ENCODE measurements at regions not wholly inside any gene's neighbourhood (a gene's known extent, or its start where the extent isn't known, plus 50 kb on each side); places are given as distances from the start of the nearest gene placed in this dataset.

DNA sequence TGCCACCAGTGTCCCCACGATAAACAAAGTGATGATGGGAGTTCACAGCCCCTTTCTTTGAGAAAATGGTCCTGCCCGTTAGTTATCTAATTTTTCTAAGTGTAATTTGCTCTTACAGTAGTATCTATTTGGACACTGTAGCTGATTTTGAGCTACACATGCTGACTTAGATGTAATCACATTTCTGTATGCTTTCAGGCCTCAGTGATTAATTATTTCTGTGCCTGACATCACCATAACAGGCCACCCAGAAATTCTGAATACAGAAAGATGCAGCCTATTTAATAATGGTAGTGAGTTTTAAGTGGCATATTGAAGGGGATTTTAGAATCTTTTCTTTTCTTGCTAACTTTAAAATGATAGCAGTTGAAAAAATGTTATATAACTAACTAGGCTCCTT, 147.6 kb upstream of the ANXA10 start:
- peaks cover 49% of the 10 kb centered on the region for H3K9me3 ChIP-seq (ENCODE audit: low read length)

DNA sequence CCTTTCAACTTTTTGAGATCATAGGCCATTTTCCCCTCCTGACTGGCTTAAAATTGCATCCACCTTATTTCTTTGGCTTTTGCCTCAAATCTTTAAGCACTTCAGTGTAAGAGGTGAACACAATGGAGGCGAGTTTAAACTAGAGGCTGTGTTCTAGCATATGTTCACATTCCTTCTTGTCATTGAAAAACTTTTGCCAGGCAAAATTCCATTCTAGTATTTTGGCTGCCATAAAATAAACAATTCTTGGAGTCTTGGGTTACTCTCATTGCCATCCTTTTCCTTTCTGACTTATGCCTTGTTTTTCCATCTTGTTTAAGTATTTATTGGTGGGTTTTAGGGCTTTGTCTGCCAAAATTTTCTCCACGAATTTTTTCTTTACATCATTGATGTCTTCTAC, 137.3 kb upstream of the ANXA10 start:
- CTCF ChIA-PET (ENCODE audit: low intra/inter-chr PET ratio, low total read pairs) = no interaction called here
- Histone ChIP-seq H4K20me1 (ENCODE audit: insufficient read depth, low read length) (no peaks in the 10 kb centered on the region), H3K4me3 (replicated peaks in 1 of 3; ENCODE audit: insufficient read depth in 1 of 3, low read depth in 2 of 3, low read length in 3 of 3) (no peak overlapping the region), H3K27ac (ENCODE audit: extremely low read length, insufficient read depth, low read length) (no peak overlapping the region), H3K36me3 (replicated peaks in 1 of 2; ENCODE audit: control insufficient read depth in 1 of 2, insufficient read depth in 2 of 2, low read length in 2 of 2) (no peaks in the 10 kb centered on the region), H3K9ac (ENCODE audit: insufficient read depth, low read depth, low read length) (no peak overlapping the region), H3K4me1 (ENCODE audit: insufficient read depth, low read length) (no peaks in the 10 kb centered on the region), H3K79me2 (ENCODE audit: insufficient read depth, low read length) (no peaks in the 10 kb centered on the region), H2AFZ (ENCODE audit: low read length) (no peak overlapping the region), H3K4me2 (ENCODE audit: low read depth, low read length) (no peak overlapping the region), H3K27me3 (ENCODE audit: control insufficient read depth in 1 of 2, insufficient read depth in 2 of 2, low read length in 2 of 2) (no peaks in the 10 kb centered on the region), H3K9me3 (ENCODE audit: low read length) (peaks cover 92% of the 10 kb centered on the region)
- WGBS (ENCODE audit: low lambda C conversion rate) = 2% methylated on average over 2 of the region's 2 CpGs
- POLR2A ChIA-PET = no interaction called here
- ATAC-seq (no peak), DNase-seq (ENCODE audit: low spot score) (no peak), FAIRE-seq (no peak)
- intact Hi-C loops (cut with micrococcal nuclease; ENCODE audit: unreplicated experiment) (no loop called here), in situ Hi-C loops (cut with HindIII; ENCODE audit: extremely low pct_ligation_motif_present, low pct_unique_long_range_greater_than_20kb) (no loop called here)
- no TSS peak for BruUV-seq (replicated peaks)
- TF ChIP-seq, protein P1, sequence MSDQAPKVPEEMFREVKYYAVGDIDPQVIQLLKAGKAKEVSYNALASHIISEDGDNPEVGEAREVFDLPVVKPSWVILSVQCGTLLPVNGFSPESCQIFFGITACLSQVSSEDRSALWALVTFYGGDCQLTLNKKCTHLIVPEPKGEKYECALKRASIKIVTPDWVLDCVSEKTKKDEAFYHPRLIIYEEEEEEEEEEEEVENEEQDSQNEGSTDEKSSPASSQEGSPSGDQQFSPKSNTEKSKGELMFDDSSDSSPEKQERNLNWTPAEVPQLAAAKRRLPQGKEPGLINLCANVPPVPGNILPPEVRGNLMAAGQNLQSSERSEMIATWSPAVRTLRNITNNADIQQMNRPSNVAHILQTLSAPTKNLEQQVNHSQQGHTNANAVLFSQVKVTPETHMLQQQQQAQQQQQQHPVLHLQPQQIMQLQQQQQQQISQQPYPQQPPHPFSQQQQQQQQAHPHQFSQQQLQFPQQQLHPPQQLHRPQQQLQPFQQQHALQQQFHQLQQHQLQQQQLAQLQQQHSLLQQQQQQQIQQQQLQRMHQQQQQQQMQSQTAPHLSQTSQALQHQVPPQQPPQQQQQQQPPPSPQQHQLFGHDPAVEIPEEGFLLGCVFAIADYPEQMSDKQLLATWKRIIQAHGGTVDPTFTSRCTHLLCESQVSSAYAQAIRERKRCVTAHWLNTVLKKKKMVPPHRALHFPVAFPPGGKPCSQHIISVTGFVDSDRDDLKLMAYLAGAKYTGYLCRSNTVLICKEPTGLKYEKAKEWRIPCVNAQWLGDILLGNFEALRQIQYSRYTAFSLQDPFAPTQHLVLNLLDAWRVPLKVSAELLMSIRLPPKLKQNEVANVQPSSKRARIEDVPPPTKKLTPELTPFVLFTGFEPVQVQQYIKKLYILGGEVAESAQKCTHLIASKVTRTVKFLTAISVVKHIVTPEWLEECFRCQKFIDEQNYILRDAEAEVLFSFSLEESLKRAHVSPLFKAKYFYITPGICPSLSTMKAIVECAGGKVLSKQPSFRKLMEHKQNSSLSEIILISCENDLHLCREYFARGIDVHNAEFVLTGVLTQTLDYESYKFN (CRISPR knock-in tag; conservative IDR thresholded peaks at IDR 0.05) = no peak
- TF ChIP-seq MAZ (IDR thresholded peaks at IDR 0.05; ENCODE audit: borderline replicate concordance, low read depth, low read length) (no peak), MAZ (CRISPR knock-in tag; IDR thresholded peaks at IDR 0.05; ENCODE audit: low read depth) (no peak), ZNF713 (CRISPR knock-in tag; IDR thresholded peaks at IDR 0.05) (no peak)
- TF ChIP-seq, protein P2, sequence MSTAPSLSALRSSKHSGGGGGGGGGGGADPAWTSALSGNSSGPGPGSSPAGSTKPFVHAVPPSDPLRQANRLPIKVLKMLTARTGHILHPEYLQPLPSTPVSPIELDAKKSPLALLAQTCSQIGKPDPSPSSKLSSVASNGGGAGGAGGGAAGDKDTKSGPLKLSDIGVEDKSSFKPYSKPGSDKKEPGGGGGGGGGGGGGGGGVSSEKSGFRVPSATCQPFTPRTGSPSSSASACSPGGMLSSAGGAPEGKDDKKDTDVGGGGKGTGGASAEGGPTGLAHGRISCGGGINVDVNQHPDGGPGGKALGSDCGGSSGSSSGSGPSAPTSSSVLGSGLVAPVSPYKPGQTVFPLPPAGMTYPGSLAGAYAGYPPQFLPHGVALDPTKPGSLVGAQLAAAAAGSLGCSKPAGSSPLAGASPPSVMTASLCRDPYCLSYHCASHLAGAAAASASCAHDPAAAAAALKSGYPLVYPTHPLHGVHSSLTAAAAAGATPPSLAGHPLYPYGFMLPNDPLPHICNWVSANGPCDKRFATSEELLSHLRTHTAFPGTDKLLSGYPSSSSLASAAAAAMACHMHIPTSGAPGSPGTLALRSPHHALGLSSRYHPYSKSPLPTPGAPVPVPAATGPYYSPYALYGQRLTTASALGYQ (CRISPR knock-in tag; IDR thresholded peaks at IDR 0.05) = no peak
- TF ChIP-seq, protein P3, sequence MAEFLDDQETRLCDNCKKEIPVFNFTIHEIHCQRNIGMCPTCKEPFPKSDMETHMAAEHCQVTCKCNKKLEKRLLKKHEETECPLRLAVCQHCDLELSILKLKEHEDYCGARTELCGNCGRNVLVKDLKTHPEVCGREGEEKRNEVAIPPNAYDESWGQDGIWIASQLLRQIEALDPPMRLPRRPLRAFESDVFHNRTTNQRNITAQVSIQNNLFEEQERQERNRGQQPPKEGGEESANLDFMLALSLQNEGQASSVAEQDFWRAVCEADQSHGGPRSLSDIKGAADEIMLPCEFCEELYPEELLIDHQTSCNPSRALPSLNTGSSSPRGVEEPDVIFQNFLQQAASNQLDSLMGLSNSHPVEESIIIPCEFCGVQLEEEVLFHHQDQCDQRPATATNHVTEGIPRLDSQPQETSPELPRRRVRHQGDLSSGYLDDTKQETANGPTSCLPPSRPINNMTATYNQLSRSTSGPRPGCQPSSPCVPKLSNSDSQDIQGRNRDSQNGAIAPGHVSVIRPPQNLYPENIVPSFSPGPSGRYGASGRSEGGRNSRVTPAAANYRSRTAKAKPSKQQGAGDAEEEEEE (CRISPR knock-in tag; IDR thresholded peaks at IDR 0.05; ENCODE audit: borderline replicate concordance) = no peak

More for the DNA sequence above, 147.6 kb upstream of the ANXA10 start:
- no peak overlapping the region for H3K4me2 ChIP-seq (ENCODE audit: low read depth, low read length)
- BruUV-seq (replicated peaks) = no TSS peak
- 0% methylated on average over 2 of the region's 2 CpGs for WGBS (ENCODE audit: low lambda C conversion rate)
- DNase-seq (ENCODE audit: low spot score) = no peak
- H3K9ac ChIP-seq (ENCODE audit: insufficient read depth, low read depth, low read length) = no peak overlapping the region
- intact Hi-C loops (cut with micrococcal nuclease; ENCODE audit: unreplicated experiment) (no loop called here), in situ Hi-C loops (cut with HindIII; ENCODE audit: extremely low pct_ligation_motif_present, low pct_unique_long_range_greater_than_20kb) (no loop called here)
- no peaks in the 10 kb centered on the region for H3K27me3 ChIP-seq (ENCODE audit: control insufficient read depth in 1 of 2, insufficient read depth in 2 of 2, low read length in 2 of 2)
- H4K20me1 ChIP-seq (ENCODE audit: insufficient read depth, low read length) = no peaks in the 10 kb centered on the region
- no peak overlapping the region for H3K4me3 ChIP-seq (replicated peaks in 1 of 3; ENCODE audit: insufficient read depth in 1 of 3, low read depth in 2 of 3, low read length in 3 of 3)
- POLR2A ChIA-PET = no interaction called here
- no peaks in the 10 kb centered on the region for H3K4me1 ChIP-seq (ENCODE audit: insufficient read depth, low read length)
- no peak for TF ChIP-seq TOPORS (CRISPR knock-in tag; IDR thresholded peaks at IDR 0.05)
- no peak for TF ChIP-seq ISX (CRISPR knock-in tag; conservative IDR thresholded peaks at IDR 0.05)
- no peak for TF ChIP-seq ZNF546 (CRISPR knock-in tag; conservative IDR thresholded peaks at IDR 0.05)
- no peak for TF ChIP-seq REPIN1 (CRISPR knock-in tag; IDR thresholded peaks at IDR 0.05; ENCODE audit: borderline replicate concordance, low read depth)
- TF ChIP-seq, protein P4, sequence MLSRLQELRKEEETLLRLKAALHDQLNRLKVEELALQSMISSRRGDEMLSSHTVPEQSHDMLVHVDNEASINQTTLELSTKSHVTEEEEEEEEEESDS (CRISPR knock-in tag; IDR thresholded peaks at IDR 0.05; ENCODE audit: borderline replicate concordance) = no peak
- TF ChIP-seq ZNF790 (CRISPR knock-in tag; IDR thresholded peaks at IDR 0.05; ENCODE audit: borderline replicate concordance) = no peak
- TF ChIP-seq REXO4 (CRISPR knock-in tag; IDR thresholded peaks at IDR 0.05; ENCODE audit: borderline replicate concordance) = no peak
- no peak for TF ChIP-seq HDAC1 (CRISPR knock-in tag; IDR thresholded peaks at IDR 0.05)
- TF ChIP-seq YY1 (IDR thresholded peaks at IDR 0.05; ENCODE audit: insufficient read depth, insufficient replicate concordance, low read depth, low read length) = no peak
- no peak for TF ChIP-seq ZFP90 (CRISPR knock-in tag; IDR thresholded peaks at IDR 0.05; ENCODE audit: borderline replicate concordance)
- TF ChIP-seq ZFP37 (CRISPR knock-in tag; IDR thresholded peaks at IDR 0.05; ENCODE audit: borderline replicate concordance) = no peak
- TF ChIP-seq ZNF33A (CRISPR knock-in tag; IDR thresholded peaks at IDR 0.05; ENCODE audit: borderline replicate concordance) = no peak
- no peak for TF ChIP-seq ZNF558 (CRISPR knock-in tag; IDR thresholded peaks at IDR 0.05; ENCODE audit: borderline replicate concordance)
- no peak for TF ChIP-seq AGO2 (optimal IDR thresholded peaks at IDR 0.05; ENCODE audit: low read depth, low read length)
- TF ChIP-seq JUND (CRISPR knock-in tag; IDR thresholded peaks at IDR 0.05) = no peak
- no peak for ATAC-seq
- no peaks in the 10 kb centered on the region for H3K79me2 ChIP-seq (ENCODE audit: insufficient read depth, low read length)
- H3K27ac ChIP-seq (ENCODE audit: extremely low read length, insufficient read depth, low read length) = no peak overlapping the region
- H3K36me3 ChIP-seq (replicated peaks in 1 of 2; ENCODE audit: control insufficient read depth in 1 of 2, insufficient read depth in 2 of 2, low read length in 2 of 2) = no peaks in the 10 kb centered on the region
- no peak overlapping the region for H2AFZ ChIP-seq (ENCODE audit: low read length)
- FAIRE-seq = no peak
- CTCF ChIA-PET (ENCODE audit: low intra/inter-chr PET ratio, low total read pairs) = no interaction called here

All from HepG2 (cell line).